NCI-H69 (cell line): ENCODE measurements at regions not wholly inside any gene's neighbourhood (a gene's known extent, or its start where the extent isn't known, plus 50 kb on each side); places are given as distances from the start of the nearest gene placed in this dataset.
"Not testable (repeated sequence)": the region's sequence is repeated elsewhere in the genome, so short reads cannot be mapped to it uniquely, and the experiment has no call there.

ENCODE experiments used
- DNase-seq: peaks from one replicate; lab custom pipeline; 2025; lab: John Stamatoyannopoulos, UW

DNA sequence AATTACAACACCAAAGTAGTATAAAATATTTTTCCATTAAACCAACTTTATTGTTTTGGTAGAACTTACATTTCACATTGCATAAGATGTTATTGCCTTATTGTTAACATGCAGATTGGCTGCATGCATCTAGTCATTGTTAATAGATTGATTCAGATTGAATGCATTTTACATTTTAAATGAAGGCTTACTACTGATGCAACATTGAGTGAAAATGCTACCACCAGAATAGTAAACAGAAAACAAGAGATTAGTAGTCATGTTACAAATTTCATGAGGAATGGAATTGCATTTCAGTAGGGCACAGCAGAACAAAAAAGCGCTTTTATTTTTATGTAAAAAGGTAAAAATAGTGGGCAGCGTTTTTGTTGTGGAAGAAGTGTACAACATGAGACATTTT, 298.3 kb downstream of the ARL4A start:
- no peak for DNase-seq

DNA sequence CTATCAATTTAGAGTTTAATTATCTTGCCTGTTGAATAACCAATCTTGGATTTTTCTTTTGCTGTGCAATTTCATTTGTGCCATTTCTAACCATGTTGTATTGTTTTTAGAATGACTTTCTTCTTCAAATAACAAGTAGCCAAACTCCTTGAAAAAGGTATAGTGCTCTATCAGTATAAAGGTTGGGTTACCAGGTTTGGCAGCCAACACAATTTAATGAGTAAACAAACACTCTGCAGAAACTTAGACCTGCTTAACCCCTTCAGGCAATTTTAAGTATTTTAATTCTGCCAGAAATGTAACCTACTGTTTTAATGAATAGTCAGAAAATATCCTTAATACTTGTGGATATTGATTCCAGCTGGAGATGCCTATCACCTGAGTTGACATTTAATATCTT, 299.8 kb downstream of the ARL4A start:
- peak; percentile 21 for DNase-seq

DNA sequence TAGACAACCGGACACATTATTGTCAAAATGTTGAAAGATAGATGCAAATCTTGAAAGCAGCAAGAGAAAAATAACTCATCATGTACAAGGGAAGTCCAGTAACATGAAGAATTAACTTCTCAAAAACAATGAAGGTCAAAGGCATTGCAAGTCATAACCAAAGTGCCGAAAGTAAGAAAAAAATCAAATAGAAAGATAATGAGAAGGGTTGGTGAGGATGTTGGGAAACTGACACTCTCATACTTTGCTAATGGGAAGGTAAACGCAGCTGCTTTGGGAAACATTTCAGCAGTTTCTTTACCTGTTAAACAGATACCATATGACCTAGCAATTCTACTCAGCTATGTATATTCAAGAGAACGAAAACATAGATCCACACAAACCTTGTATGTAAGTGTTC, 303.0 kb downstream of the ARL4A start:
- DNase-seq = peak; percentile 15

DNA sequence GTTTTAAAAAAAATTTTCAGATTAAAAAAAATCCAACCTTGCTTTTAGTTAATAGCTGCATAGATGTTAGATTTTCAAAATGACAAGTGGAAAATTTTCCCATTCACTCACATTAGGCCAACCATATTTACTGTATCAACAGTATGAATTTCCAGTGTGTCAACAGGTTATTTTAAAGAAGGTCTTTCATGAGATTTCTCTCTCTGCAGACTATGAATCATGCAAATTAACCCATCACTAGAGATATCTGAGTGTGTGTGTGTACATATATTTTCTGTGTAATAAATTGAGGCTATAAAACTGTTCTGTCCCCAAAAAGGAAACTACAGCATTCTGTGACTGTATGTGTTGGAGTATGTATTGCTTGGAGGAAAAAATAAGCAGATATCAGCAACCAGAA, 305.6 kb downstream of the ARL4A start:
- peak; percentile 17 for DNase-seq

DNA sequence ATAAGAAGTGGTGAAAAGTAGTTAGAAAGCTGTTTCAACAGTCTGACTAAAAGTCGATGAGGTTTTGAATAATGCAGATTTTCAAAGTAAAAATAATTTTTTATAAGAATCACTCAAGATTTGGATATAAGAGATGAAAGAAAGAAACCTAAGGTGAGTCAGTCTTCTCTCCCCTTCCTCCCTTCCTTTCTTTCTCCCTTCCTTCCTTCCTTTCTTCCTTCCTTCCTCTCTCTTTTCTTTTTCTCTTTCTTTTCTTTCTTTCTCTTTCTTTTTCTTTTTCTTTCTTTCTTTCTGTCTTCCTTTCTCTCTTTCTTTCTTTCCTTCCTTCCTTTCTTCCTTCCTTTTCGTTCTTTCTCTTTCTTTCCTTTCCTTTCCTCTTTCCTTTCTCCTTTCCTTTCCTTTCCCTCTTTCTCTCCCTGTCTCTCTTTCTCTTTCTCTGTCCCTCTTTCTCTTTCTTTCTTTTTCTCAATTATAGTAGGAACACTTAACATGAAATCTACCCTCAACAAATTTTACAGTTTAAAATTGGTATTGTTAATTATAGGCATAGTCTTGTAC, 308.6 kb downstream of the ARL4A start:
- no peak for DNase-seq

DNA sequence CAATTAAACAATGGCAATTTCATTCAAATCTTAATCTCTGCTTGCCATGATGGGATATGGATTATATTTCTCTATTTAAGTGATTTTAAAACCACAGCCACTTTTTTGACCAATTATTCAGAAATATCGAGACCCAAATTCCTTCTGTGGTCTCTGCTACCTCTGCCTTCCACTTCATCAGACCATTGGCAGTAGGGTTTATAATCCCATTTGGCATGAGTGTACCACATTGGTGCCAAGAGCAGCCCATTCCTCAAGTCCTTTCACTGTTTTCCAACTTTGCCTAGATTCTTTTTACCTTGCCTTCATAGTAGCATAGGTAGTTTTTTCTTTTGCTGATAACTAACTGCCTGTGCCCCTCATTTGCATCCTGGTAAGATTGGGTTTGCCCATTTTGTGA, 319.9 kb downstream of the ARL4A start:
- no peak for DNase-seq

DNA sequence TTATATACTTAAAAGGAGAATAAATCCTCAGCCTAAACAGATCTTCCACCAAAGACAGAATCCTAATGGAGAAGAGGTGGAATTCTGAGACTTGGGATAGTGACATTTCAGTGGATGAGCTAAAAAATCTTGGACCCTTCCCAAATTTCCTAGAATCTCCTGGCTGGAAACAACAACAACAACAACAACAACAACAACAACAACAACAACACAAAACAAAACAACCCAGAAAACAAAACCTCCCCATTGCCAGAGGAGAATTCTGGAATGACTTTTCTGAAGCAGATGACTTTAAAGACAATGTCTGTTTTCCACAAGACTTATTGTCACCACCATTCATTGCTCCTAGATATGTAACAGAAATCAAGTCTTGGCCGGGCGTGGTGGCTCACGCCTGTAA, 322.1 kb downstream of the ARL4A start:
- DNase-seq = no peak

DNA sequence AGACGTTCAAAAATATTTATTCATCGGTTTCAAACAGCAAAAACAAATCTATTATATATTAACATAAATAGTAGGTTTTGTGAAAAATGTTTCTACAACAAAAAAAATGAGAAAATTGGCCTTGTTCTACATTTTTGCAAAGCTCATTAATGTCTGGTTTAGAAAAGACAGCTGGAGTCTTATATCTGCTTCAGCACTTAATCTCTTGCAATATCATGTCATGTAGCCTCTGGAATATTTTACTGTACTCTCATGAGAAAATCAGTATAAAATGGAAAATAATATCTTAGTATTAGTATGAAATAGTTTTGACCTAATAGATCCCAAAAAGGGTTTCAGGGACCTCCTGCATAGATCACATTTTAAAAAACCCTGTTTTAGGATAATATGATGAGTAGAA, 326.6 kb downstream of the ARL4A start:
- DNase-seq = no peak

DNA sequence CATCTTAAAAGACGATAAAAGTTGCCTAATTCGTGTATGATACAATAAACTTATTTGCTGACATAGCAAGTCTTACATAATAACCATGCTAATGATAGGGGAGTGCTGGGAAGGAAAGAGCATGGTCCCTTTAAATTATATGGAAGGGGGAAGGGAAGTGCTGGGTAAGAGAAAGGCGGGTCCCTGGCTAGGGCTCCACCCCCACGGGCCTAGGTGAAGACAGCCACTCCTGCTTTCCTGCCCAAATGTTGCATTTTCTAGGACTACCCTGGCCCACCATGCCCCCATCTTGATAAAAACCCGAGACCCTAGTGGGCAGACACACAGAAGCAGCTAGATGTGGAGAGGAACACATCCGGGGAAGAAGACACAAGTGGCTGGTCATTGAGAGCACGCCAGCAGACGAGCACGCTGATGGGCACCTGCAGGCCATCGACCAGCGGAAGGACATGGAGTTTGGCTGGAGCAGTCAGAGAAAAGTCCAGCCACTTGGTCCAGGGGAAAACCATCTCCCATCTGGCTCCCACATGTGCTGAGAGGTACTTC, 328.7 kb downstream of the ARL4A start:
- DNase-seq = no peak

DNA sequence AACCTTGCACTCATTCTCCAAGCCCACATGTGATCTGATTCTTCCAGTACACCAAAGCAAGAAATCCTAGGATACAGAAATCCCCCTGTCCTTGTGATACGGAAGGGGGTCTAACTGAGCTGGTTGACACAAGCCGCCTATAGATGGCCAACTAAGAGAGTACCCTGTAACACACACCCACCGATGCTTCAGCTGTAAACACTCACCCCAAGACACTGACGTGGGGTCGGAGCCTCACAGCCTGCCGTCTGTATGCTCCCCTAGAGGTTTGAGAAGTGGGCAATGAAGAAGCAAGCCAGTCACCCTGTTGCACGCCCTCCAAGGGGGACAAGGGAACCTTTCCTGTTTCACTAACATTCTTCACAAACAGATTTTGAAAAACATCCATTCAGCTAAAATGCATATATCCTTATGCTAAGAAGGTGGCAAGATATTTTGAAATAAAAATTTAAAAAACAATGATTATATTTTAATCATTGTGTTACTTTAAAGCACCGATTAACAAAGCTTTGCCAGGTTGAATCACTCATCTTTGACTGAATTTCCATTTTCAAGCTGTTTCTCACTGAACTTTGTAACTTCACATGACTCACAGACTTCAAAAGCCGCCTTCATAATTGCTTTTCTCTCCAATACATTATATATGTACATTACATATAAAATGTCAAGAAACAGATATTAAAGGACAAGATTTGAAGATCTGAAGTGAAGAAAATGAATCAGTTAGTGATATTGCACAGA, 329.3 kb downstream of the ARL4A start:
- no peak for DNase-seq

DNA sequence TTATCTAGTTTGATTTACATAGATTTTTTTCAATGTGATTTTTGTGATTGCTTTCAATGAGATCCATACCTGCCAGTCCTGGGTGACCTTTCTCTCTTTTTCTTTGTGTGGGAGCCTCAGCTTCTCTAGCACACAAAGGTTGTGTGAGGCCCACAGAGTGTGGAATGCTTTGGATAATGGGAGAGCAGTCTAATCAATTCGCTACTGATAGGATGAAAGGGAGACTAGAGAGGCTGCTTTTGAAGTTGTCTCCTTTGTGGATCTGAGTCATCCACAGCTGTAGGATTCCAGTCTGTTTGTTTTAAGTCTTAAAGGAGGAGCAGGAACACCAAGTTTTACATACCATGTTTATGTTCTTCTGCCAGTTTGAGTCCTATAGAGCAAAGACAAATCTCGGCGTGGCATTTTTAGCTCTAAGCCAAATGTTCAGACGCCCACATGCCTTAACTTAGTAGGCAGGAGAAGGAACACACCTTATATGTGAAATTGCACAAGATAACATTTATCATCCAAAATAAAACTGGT, 330.0 kb downstream of the ARL4A start:
- DNase-seq = no peak

DNA sequence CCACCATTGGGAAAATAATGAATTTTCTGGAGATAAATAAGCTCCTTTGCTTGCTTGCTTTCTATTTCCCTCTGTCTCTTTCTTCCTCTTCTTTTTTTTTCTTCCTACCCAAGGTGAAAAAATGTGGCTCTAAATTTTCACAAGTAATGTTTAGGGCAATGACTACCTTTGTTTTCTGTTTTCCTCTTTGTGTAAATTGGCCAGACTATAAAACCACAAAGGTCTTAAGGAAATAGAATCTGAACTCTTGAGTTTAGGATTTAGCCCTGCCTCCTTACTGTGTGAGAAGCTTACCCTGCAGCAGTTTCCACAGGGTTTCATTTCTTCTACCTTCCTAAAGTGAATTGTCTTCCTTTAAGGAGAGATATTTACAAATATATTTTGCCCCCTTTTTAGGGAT, 330.4 kb downstream of the ARL4A start:
- DNase-seq = no peak

DNA sequence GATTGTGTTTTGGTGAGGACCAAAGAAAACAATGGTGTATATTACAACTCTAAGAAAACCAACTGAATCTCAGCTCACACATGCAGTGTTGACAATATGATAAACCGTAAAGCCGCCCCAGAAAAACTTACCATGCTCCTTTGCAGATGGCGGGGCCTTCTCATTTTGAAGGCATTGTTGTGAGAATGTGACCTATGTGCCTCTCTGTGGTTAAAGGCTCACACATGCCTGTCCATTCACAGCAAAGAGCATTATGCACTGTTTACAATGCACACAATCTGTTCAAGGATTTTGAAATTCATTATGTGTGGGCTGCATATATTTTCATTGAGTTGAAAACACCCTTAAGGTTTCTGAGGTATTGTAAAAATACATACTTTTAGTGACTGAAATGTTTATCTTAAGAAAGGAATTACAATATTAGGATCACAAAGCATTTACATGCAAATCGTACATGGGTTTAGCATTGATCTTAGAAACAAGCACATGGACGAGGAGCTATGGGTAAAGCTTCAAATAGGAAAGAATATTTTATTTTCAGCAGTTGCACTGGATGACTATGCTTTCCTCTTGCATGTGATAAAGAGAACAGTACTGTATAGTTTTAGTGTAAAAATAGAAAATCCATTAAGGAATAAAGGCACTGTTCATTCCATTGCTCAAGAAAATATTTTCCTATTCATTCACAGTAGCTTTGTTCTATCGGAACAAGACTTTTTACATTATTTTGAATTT, 334.3 kb downstream of the ARL4A start:
- DNase-seq = peak; percentile 67

DNA sequence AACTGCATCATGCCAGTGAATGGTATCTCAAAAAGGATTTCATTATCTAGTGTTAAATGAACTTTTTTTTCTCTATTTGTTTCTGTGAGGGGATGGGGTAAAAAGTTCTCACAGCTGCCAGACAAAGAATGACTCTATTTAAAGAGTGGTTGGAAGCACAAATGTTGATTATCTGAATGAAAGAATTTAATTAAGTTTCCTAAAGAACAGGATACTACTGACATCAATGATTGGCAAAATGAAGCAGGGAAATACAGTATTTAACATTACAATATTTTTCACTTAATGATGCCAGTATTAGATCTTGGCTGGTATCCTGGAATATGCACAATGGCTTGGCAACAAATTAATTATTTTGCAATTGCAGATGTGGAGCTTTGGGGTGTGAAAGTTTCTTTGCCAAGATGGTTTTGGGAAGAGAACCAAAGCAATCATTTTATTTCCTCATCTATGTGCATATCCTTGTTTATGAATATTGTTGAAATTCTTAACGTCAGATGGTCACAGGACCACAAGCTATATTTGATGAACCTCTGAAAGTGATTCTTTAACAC, 336.8 kb downstream of the ARL4A start:
- DNase-seq = no peak

DNA sequence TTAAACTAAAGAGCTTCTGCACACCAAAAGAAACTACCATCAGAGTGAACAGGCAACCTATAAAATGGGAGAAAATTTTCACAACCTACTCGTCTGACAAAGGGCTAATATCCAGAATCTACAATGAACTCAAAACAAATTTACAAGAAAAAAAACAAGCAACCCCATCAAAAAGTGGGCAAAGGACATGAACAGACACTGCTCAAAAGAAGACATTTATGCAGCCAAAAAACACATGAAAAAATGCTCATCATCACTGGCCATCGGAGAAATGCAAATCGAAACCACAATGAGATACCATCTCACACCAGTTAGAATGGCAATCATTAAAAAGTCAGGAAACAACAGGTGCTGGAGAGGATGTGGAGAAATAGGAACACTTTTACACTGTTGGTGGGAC, 337.6 kb downstream of the ARL4A start:
- not testable (repeated sequence) for DNase-seq

DNA sequence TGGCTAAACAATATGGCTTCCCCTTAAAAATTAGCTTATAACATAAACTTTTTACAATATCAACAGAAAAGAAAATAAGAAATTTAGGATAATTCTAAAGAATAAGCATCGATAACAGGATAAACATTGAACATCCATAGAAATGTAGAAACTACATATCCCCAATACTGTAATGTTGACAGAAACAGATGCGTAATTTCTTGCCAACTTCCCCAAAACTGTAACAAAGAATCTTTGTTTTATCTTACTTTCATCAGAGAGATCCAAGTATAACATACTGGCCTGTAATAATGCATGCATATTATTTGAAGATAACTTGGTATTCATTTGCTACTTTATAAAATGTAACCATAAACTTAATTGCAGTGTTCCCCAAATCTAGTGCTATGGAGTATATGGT, 339.9 kb downstream of the ARL4A start:
- no peak for DNase-seq

DNA sequence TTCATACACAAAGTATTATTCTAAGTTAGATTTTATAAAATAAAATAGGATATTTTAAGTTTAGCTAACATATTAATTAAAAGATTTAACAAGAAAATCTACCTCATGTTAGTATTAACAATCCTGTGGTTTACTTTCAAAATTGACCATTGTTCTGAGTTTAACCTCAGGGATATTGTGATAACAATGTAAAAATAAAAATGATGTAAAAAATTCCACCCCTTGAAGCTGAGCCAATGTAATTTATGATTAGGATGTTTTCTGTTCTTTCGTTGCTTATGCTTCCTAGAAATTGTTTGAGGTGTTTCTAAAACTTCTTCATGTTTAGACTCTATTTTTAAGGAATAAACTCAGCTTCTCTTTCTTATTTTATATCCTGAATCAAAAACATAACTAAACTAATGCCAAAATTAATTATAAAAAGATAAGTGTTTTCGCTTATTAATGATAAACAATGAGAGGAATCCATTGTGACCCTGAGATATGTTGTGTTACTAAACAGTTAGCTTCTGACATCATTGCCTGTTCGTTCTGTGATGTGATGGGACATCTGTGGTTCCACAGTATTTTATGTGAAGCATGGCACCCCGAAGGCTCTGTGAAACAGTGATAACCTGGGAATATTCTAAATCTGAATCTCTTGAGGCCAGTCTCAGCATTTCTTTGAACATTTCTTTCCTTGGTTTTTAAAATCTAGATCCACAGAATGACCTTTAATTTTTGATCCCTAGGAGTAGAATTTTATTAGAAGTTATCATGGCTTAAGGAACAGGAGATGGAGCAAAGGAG, 340.8 kb downstream of the ARL4A start:
- no peak for DNase-seq

DNA sequence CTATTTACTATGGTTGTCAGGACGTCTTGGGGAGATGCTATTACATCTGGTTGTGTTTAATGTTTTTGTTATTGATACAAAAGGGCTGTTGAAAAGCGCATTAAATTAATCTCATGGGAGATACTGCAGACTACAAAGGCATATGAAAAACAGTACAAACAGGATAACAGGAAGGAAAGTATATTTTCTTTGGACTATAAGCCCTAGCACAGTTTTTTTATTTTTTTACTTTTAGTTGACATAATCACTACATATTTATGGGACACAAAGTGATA, 341.3 kb downstream of the ARL4A start:
- DNase-seq = no peak

DNA sequence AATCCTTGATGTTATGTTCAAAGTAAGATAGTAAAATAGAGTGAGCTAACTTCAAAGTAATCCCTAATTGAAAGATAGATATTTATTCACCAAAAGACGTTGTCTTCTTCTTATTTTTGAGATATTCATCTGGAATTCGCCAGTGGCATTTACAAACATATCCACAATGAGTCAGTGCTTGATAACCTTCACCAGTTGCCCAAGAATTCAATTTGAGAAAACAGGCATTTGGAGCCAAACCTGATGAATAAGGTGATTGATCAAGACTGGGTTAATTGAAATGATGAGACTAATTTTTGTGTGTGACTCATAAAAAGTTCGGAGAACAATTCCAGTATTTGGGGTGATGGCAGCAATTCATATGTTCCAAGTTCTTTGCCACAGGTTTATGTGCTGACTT, 344.0 kb downstream of the ARL4A start:
- no peak for DNase-seq

DNA sequence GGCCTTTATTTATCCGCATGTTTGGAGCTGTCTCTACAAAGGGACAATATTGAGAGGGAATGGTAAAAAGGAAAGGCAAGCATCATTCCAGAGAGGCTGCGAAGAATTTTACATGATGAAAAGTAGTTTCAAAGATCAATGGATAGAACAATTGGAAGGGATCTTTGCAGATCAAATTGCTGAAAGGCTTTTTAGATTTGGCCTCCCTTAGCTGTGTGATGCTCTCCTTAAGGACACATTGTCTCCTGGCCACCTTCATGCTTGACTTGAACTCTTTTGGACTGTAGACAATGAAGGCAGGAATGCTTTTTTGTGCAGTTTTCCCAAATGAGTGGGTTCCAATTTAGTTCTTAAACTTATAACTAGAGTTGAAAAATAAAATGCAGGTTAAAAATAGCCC, 344.7 kb downstream of the ARL4A start:
- DNase-seq = no peak

DNA sequence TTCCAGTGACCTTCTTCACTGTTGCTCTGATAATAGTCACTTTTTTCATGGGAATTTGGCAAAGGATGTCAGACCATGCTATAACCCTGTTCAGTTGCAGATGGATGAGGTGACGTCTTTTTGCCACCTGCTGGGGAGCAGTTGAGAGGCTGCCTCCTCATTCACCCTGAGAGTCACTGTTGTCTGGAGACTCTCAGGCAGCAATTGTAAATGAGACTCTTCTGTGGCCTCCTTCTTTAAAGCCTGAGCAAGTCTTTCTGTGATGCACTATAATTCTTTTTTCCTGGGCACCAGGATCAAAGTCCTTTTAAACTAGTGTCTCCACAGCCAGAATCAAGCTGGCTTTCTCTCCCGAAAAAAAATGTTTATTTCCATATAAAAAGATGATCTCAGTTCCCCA, 345.1 kb downstream of the ARL4A start:
- peak; percentile 53 for DNase-seq

DNA sequence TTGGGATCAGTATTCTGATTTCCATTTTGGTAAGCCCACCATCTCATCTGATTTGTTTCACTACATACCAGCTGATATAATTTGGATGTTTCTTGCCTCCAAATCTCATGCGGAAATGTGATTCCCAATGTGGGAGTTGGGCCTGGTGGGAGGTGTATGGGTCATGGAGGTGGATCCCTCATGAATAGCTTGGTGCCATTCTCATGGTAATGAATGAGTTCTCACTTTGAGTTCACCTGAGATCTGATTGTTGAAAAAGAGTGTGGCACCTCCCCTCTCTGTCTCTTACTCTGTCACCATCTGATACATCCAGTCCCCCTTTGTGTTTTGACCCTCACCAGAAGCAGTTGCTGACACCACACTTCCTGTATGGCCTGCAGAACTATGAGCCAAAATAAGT, 347.3 kb downstream of the ARL4A start:
- no peak for DNase-seq
